Stimulated activated naive CD8-positive, alpha-beta T cell treated with anti-CD3 and anti-CD28 coated beads, Interleukin-15, Interleukin-2, amounts not matched to agents 100 ng/mL and 50 ng/mL, for 24 hours (primary cell): ENCODE measurements at regions not wholly inside any gene's neighbourhood (a gene's known extent, or its start where the extent isn't known, plus 50 kb on each side); places are given as distances from the start of the nearest gene placed in this dataset.

Experiments used
- H3K27ac Mint-ChIP-seq: one replicate; pipeline ENCODE4 v1.8.0; 2021; ENCODE audit warnings: mild to moderate bottlenecking, mixed read lengths
- H3K27me3 Mint-ChIP-seq: one replicate; pipeline ENCODE4 v1.8.0; 2021; ENCODE audit warnings: mixed read lengths
- H3K36me3 Mint-ChIP-seq: one replicate; pipeline ENCODE4 v1.8.0; 2021; ENCODE audit warnings: low read depth, mixed read lengths
- H3K4me1 Mint-ChIP-seq: one replicate; pipeline ENCODE4 v1.8.0; 2021; ENCODE audit warnings: low read depth, mixed read lengths
- H3K4me3 Mint-ChIP-seq: one replicate; pipeline ENCODE4 v1.8.0; 2021; ENCODE audit warnings: mild to moderate bottlenecking, mixed read lengths
- H3K9me3 Mint-ChIP-seq: one replicate; pipeline ENCODE4 v1.8.0; 2021; ENCODE audit warnings: mixed read lengths

- Mint-ChIP-seq H3K9me3 (no peaks in the 10 kb centered on the region), H3K27ac (no peak overlapping the region), H3K36me3 (no peaks in the 10 kb centered on the region), H3K27me3 (peaks cover 13% of the 10 kb centered on the region), H3K4me1 (no peaks in the 10 kb centered on the region), H3K4me3 (no peak overlapping the region)
These were observed 166.6 kb downstream of the KIF20B start for GRCh38 chr10:89867964-89868363.

- Mint-ChIP-seq H3K4me1 (no peaks in the 10 kb centered on the region), H3K27ac (no peak overlapping the region), H3K36me3 (no peaks in the 10 kb centered on the region), H3K27me3 (peaks cover 16% of the 10 kb centered on the region), H3K4me3 (no peak overlapping the region), H3K9me3 (no peaks in the 10 kb centered on the region)
These were observed 167.8 kb downstream of the KIF20B start for GRCh38 chr10:89869180-89869579.

GRCh38 chr10:89869592-89870156 is 168.3 kb downstream of the KIF20B start:
- Mint-ChIP-seq H3K27ac (no peak overlapping the region), H3K27me3 (peaks cover 16% of the 10 kb centered on the region), H3K9me3 (no peaks in the 10 kb centered on the region), H3K4me3 (no peak overlapping the region), H3K4me1 (no peaks in the 10 kb centered on the region), H3K36me3 (no peaks in the 10 kb centered on the region)

GRCh38 chr10:89870936-89871335 is 169.5 kb downstream of the KIF20B start:
- Mint-ChIP-seq H3K27me3 (peaks cover 16% of the 10 kb centered on the region), H3K9me3 (no peaks in the 10 kb centered on the region), H3K4me3 (no peak overlapping the region), H3K36me3 (no peaks in the 10 kb centered on the region), H3K4me1 (no peaks in the 10 kb centered on the region), H3K27ac (no peak overlapping the region)

GRCh38 chr10:89873055-89873454 is 171.7 kb downstream of the KIF20B start:
- no peaks in the 10 kb centered on the region for H3K36me3 Mint-ChIP-seq
- no peaks in the 10 kb centered on the region for H3K4me1 Mint-ChIP-seq
- H3K27me3 Mint-ChIP-seq, result peaks cover 16% of the 10 kb centered on the region
- no peak overlapping the region for H3K27ac Mint-ChIP-seq
- no peaks in the 10 kb centered on the region for H3K9me3 Mint-ChIP-seq
- no peak overlapping the region for H3K4me3 Mint-ChIP-seq

- no peaks in the 10 kb centered on the region for H3K9me3 Mint-ChIP-seq
- H3K27ac Mint-ChIP-seq, result no peak overlapping the region
- H3K27me3 Mint-ChIP-seq, result peaks cover 11% of the 10 kb centered on the region
- no peaks in the 10 kb centered on the region for H3K4me1 Mint-ChIP-seq
- H3K36me3 Mint-ChIP-seq, result no peaks in the 10 kb centered on the region
- H3K4me3 Mint-ChIP-seq, result no peak overlapping the region
These were observed 174.2 kb downstream of the KIF20B start for GRCh38 chr10:89875557-89875956.

- no peaks in the 10 kb centered on the region for H3K4me1 Mint-ChIP-seq
- peaks cover 5% of the 10 kb centered on the region for H3K9me3 Mint-ChIP-seq
- no peak overlapping the region for H3K4me3 Mint-ChIP-seq
- no peak overlapping the region for H3K27ac Mint-ChIP-seq
- no peaks in the 10 kb centered on the region for H3K36me3 Mint-ChIP-seq
- peaks cover 21% of the 10 kb centered on the region for H3K27me3 Mint-ChIP-seq
These were observed 177.7 kb downstream of the KIF20B start for GRCh38 chr10:89879121-89879520.

- H3K36me3 Mint-ChIP-seq, result no peaks in the 10 kb centered on the region
- peaks cover 4% of the 10 kb centered on the region for H3K9me3 Mint-ChIP-seq
- peak overlapping the region; percentile 10 for H3K27ac Mint-ChIP-seq
These were observed 186.0 kb downstream of the KIF20B start for GRCh38 chr10:89887406-89887805.

GRCh38 chr10:89887830-89888229 is 186.4 kb downstream of the KIF20B start:
- Mint-ChIP-seq H3K4me1 (peaks cover 14% of the 10 kb centered on the region), H3K27me3 (peaks cover 5% of the 10 kb centered on the region), H3K27ac (peak overlapping the region; percentile 10), H3K36me3 (no peaks in the 10 kb centered on the region), H3K4me3 (no peak overlapping the region), H3K9me3 (no peaks in the 10 kb centered on the region)

More at GRCh38 chr10:89887406-89887805, 186.0 kb downstream of the KIF20B start:
- Mint-ChIP-seq H3K4me1 (peaks cover 14% of the 10 kb centered on the region), H3K27me3 (peaks cover 9% of the 10 kb centered on the region), H3K4me3 (no peak overlapping the region)

GRCh38 chr10:89888321-89889070 is 187.1 kb downstream of the KIF20B start:
- no peak overlapping the region for H3K27ac Mint-ChIP-seq
- H3K27me3 Mint-ChIP-seq, result peaks cover 5% of the 10 kb centered on the region
- no peaks in the 10 kb centered on the region for H3K36me3 Mint-ChIP-seq
- no peaks in the 10 kb centered on the region for H3K9me3 Mint-ChIP-seq
- H3K4me1 Mint-ChIP-seq, result peaks cover 14% of the 10 kb centered on the region
- H3K4me3 Mint-ChIP-seq, result no peak overlapping the region

- no peak overlapping the region for H3K4me3 Mint-ChIP-seq
- H3K9me3 Mint-ChIP-seq, result no peaks in the 10 kb centered on the region
- peaks cover 8% of the 10 kb centered on the region for H3K27me3 Mint-ChIP-seq
- no peak overlapping the region for H3K27ac Mint-ChIP-seq
- H3K36me3 Mint-ChIP-seq, result no peaks in the 10 kb centered on the region
- H3K4me1 Mint-ChIP-seq, result peaks cover 14% of the 10 kb centered on the region
These were observed 188.2 kb downstream of the KIF20B start for GRCh38 chr10:89889606-89890005.

- no peaks in the 10 kb centered on the region for H3K9me3 Mint-ChIP-seq
- peaks cover 11% of the 10 kb centered on the region for H3K27me3 Mint-ChIP-seq
- peaks cover 14% of the 10 kb centered on the region for H3K4me1 Mint-ChIP-seq
- H3K4me3 Mint-ChIP-seq, result no peak overlapping the region
- H3K27ac Mint-ChIP-seq, result no peak overlapping the region
- no peaks in the 10 kb centered on the region for H3K36me3 Mint-ChIP-seq
These were observed 189.7 kb downstream of the KIF20B start for GRCh38 chr10:89891006-89891535.

GRCh38 chr10:89894051-89894450 is 192.7 kb downstream of the KIF20B start:
- Mint-ChIP-seq H3K36me3 (no peaks in the 10 kb centered on the region), H3K9me3 (no peaks in the 10 kb centered on the region), H3K4me1 (peaks cover 12% of the 10 kb centered on the region), H3K27me3 (peaks cover 6% of the 10 kb centered on the region), H3K4me3 (no peak overlapping the region), H3K27ac (no peak overlapping the region)

- Mint-ChIP-seq H3K27me3 (peaks cover 10% of the 10 kb centered on the region), H3K27ac (no peak overlapping the region), H3K36me3 (no peaks in the 10 kb centered on the region), H3K9me3 (no peaks in the 10 kb centered on the region), H3K4me1 (peaks cover 5% of the 10 kb centered on the region), H3K4me3 (no peak overlapping the region)
These were observed 199.2 kb downstream of the KIF20B start for GRCh38 chr10:89900554-89900953.

- no peaks in the 10 kb centered on the region for H3K9me3 Mint-ChIP-seq
- H3K27me3 Mint-ChIP-seq, result peaks cover 10% of the 10 kb centered on the region
- H3K27ac Mint-ChIP-seq, result no peak overlapping the region
- H3K4me3 Mint-ChIP-seq, result no peak overlapping the region
- H3K36me3 Mint-ChIP-seq, result no peaks in the 10 kb centered on the region
- peaks cover 5% of the 10 kb centered on the region for H3K4me1 Mint-ChIP-seq
These were observed 200.5 kb downstream of the KIF20B start for GRCh38 chr10:89901895-89902294.
